ENCODE measurements at regions not wholly inside any gene's neighbourhood (a gene's known extent, or its start where the extent isn't known, plus 50 kb on each side); places are given as distances from the start of the nearest gene placed in this dataset.

- no peak for ATAC-seq
- TF ChIP-seq CSDC2 (CRISPR knock-in tag; IDR thresholded peaks at IDR 0.05) (no peak), ZNF70 (CRISPR knock-in tag; IDR thresholded peaks at IDR 0.05) (no peak), ZFP3 (CRISPR knock-in tag; IDR thresholded peaks at IDR 0.05) (no peak), RARB (CRISPR knock-in tag; IDR thresholded peaks at IDR 0.05) (no peak), ARNTL (CRISPR knock-in tag; IDR thresholded peaks at IDR 0.05; ENCODE audit: borderline replicate concordance, low read depth) (no peak), ESRRG (CRISPR knock-in tag; IDR thresholded peaks at IDR 0.05) (no peak), PPARA (CRISPR knock-in tag; IDR thresholded peaks at IDR 0.05; ENCODE audit: borderline replicate concordance) (no peak), BACH2 (CRISPR knock-in tag; IDR thresholded peaks at IDR 0.05; ENCODE audit: borderline replicate concordance) (no peak), POU6F1 (CRISPR knock-in tag; IDR thresholded peaks at IDR 0.05; ENCODE audit: borderline replicate concordance, low read depth) (no peak), TSHZ2 (CRISPR knock-in tag; IDR thresholded peaks at IDR 0.05) (no peak), TCF4 (CRISPR knock-in tag; IDR thresholded peaks at IDR 0.05; ENCODE audit: borderline replicate concordance) (no peak), OSR1 (CRISPR knock-in tag; IDR thresholded peaks at IDR 0.05) (no peak), ZC3H10 (CRISPR knock-in tag; IDR thresholded peaks at IDR 0.05) (no peak), ZNF8 (CRISPR knock-in tag; IDR thresholded peaks at IDR 0.05) (no peak), ISL1 (CRISPR knock-in tag; IDR thresholded peaks at IDR 0.05) (no peak), ZFP30 (CRISPR knock-in tag; IDR thresholded peaks at IDR 0.05) (no peak), TOX (CRISPR knock-in tag; IDR thresholded peaks at IDR 0.05; ENCODE audit: borderline replicate concordance) (no peak), GLIS3 (CRISPR knock-in tag; IDR thresholded peaks at IDR 0.05) (no peak)
- TF ChIP-seq, protein P1, sequence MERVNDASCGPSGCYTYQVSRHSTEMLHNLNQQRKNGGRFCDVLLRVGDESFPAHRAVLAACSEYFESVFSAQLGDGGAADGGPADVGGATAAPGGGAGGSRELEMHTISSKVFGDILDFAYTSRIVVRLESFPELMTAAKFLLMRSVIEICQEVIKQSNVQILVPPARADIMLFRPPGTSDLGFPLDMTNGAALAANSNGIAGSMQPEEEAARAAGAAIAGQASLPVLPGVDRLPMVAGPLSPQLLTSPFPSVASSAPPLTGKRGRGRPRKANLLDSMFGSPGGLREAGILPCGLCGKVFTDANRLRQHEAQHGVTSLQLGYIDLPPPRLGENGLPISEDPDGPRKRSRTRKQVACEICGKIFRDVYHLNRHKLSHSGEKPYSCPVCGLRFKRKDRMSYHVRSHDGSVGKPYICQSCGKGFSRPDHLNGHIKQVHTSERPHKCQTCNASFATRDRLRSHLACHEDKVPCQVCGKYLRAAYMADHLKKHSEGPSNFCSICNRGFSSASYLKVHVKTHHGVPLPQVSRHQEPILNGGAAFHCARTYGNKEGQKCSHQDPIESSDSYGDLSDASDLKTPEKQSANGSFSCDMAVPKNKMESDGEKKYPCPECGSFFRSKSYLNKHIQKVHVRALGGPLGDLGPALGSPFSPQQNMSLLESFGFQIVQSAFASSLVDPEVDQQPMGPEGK (CRISPR knock-in tag; IDR thresholded peaks at IDR 0.05; ENCODE audit: borderline replicate concordance): no peak
- TF ChIP-seq, protein P2, sequence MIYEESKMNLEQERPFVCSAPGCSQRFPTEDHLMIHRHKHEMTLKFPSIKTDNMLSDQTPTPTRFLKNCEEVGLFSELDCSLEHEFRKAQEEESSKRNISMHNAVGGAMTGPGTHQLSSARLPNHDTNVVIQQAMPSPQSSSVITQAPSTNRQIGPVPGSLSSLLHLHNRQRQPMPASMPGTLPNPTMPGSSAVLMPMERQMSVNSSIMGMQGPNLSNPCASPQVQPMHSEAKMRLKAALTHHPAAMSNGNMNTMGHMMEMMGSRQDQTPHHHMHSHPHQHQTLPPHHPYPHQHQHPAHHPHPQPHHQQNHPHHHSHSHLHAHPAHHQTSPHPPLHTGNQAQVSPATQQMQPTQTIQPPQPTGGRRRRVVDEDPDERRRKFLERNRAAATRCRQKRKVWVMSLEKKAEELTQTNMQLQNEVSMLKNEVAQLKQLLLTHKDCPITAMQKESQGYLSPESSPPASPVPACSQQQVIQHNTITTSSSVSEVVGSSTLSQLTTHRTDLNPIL (CRISPR knock-in tag; IDR thresholded peaks at IDR 0.05; ENCODE audit: low read depth): no peak
Observed at GRCh38 chr13:69050696-69051095, 1056.9 kb upstream of the ATXN8OS start.

DNA sequence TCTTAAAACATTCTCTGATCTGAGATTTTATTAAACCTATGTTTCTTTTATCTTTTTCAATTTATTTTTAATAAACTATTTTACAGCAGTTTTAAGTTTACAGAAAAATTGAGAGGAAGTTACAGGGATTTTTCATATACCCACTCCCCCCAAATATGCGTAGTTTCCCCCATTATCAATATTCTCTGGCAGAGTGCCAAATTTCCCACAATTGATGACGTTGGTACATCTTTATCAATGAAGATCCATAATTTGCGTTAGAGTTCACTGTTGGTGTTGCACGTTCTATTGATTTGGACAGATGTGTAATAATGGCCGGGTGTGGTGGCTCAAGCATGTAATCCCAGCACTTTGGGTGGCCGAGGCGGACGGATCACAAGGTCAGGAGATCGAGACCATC is 1063.0 kb upstream of the ATXN8OS start:
- no peak for ATAC-seq
- TF ChIP-seq PPARA (CRISPR knock-in tag; IDR thresholded peaks at IDR 0.05; ENCODE audit: borderline replicate concordance) (no peak), TSHZ2 (CRISPR knock-in tag; IDR thresholded peaks at IDR 0.05) (no peak), RARB (CRISPR knock-in tag; IDR thresholded peaks at IDR 0.05) (no peak), ZFP30 (CRISPR knock-in tag; IDR thresholded peaks at IDR 0.05) (no peak)

DNA sequence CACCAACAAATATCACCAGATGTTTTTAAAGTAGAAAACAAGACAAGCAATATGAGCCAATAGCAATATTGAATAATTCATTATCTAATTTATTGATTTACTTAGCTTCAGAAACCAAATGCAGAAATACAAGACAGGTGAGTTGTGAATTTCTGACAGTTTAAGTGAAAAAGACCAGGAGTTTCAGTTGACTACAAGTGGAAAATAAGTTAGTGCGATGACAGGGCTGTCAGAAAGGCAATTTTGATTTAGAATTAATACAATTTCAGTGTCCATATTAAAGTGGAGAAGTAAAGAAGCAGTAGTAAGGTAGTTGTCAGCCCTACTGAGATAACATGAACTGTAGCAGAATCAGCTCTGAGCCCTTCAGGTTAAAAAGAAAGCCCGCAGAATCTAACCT is 1066.7 kb upstream of the ATXN8OS start:
- TF ChIP-seq OSR1 (CRISPR knock-in tag; IDR thresholded peaks at IDR 0.05): no peak
- no peak for TF ChIP-seq GLIS3 (CRISPR knock-in tag; IDR thresholded peaks at IDR 0.05)
- TF ChIP-seq ZFP30 (CRISPR knock-in tag; IDR thresholded peaks at IDR 0.05): no peak
- no peak for TF ChIP-seq ZNF8 (CRISPR knock-in tag; IDR thresholded peaks at IDR 0.05)
- TF ChIP-seq ARNTL (CRISPR knock-in tag; IDR thresholded peaks at IDR 0.05; ENCODE audit: borderline replicate concordance, low read depth): no peak
- TF ChIP-seq ZNF70 (CRISPR knock-in tag; IDR thresholded peaks at IDR 0.05): no peak
- TF ChIP-seq ESRRG (CRISPR knock-in tag; IDR thresholded peaks at IDR 0.05): no peak
- no peak for TF ChIP-seq ISL1 (CRISPR knock-in tag; IDR thresholded peaks at IDR 0.05)
- TF ChIP-seq, protein P3, sequence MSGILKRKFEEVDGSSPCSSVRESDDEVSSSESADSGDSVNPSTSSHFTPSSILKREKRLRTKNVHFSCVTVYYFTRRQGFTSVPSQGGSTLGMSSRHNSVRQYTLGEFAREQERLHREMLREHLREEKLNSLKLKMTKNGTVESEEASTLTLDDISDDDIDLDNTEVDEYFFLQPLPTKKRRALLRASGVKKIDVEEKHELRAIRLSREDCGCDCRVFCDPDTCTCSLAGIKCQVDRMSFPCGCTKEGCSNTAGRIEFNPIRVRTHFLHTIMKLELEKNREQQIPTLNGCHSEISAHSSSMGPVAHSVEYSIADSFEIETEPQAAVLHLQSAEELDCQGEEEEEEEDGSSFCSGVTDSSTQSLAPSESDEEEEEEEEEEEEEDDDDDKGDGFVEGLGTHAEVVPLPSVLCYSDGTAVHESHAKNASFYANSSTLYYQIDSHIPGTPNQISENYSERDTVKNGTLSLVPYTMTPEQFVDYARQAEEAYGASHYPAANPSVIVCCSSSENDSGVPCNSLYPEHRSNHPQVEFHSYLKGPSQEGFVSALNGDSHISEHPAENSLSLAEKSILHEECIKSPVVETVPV (CRISPR knock-in tag; IDR thresholded peaks at IDR 0.05): no peak
- TF ChIP-seq SNAI2 (CRISPR knock-in tag; IDR thresholded peaks at IDR 0.05): no peak
- no peak for TF ChIP-seq CSDC2 (CRISPR knock-in tag; IDR thresholded peaks at IDR 0.05)
- no peak for TF ChIP-seq ZNF565 (CRISPR knock-in tag; conservative IDR thresholded peaks at IDR 0.05; ENCODE audit: low read depth)
- TF ChIP-seq ZC3H10 (CRISPR knock-in tag; IDR thresholded peaks at IDR 0.05): no peak
- ATAC-seq: no peak
